A673 (cell line): ENCODE measurements at regions not wholly inside any gene's neighbourhood (a gene's known extent, or its start where the extent isn't known, plus 50 kb on each side); places are given as distances from the start of the nearest gene placed in this dataset.

Experiments used
- EZH2 ChIP-seq: fragments of 200-600 bp; sonication (generic); IDR thresholded peaks from 2 replicates; pipeline ENCODE4 v1.6.1; 2017; ENCODE audit warnings: borderline replicate concordance, low read depth, mild to moderate bottlenecking, mixed read lengths, antibody characterized with exemption, low read length; ENCODE audit not compliant: poor library complexity, severe bottlenecking
- TF ChIP-seq, protein P1 (sequence below): fragments of 300-800, 200-600 bp; sonication (generic); conservative IDR thresholded peaks from 2 replicates; pipeline ENCODE4 v1.5.1; 2017; ENCODE audit warnings: low read depth, mild to moderate bottlenecking, antibody characterized with exemption, low read length, moderate library complexity, mixed read lengths

DNA sequence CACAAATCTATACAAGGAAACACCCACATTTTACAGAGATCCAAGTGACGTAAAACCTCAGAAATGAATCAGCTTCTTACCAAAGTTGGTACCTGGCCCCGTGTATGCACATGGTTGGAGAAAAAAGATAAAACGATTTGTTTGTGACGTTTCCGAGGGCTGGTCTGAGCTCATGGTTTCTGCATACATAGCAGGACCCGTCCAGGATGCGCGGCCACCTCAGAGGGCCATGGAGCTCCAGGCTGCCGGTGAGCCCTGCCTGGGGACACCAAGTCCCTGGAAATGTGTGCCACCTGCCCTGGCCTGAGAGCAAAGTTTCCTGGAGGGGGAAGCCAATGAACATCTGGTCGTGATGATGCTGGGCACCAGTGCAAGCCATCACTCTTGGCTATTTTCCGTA, 402.6 kb upstream of the MKI67 start:
- no peak for TF ChIP-seq EZH2
- TF ChIP-seq, protein P1, sequence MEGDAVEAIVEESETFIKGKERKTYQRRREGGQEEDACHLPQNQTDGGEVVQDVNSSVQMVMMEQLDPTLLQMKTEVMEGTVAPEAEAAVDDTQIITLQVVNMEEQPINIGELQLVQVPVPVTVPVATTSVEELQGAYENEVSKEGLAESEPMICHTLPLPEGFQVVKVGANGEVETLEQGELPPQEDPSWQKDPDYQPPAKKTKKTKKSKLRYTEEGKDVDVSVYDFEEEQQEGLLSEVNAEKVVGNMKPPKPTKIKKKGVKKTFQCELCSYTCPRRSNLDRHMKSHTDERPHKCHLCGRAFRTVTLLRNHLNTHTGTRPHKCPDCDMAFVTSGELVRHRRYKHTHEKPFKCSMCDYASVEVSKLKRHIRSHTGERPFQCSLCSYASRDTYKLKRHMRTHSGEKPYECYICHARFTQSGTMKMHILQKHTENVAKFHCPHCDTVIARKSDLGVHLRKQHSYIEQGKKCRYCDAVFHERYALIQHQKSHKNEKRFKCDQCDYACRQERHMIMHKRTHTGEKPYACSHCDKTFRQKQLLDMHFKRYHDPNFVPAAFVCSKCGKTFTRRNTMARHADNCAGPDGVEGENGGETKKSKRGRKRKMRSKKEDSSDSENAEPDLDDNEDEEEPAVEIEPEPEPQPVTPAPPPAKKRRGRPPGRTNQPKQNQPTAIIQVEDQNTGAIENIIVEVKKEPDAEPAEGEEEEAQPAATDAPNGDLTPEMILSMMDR = no peak
